NT2/D1 (cell line): ENCODE measurements at regions not wholly inside any gene's neighbourhood (a gene's known extent, or its start where the extent isn't known, plus 50 kb on each side); places are given as distances from the start of the nearest gene placed in this dataset.

Source experiments
- DNase-seq: peaks from one replicate; pipeline ENCODE4 v3.0.0-alpha.2; 2011; ENCODE audit warnings: low read depth, low spot score
- H3K27me3 ChIP-seq: 2 replicates; pipeline ENCODE4 v1.6.0; 2011; ENCODE audit warnings: mild to moderate bottlenecking; ENCODE audit not compliant: insufficient read length, insufficient read depth
- H3K36me3 ChIP-seq: 2 replicates; pipeline ENCODE4 v1.6.1; 2011; ENCODE audit warnings: mild to moderate bottlenecking, low read length, mixed read lengths; ENCODE audit not compliant: insufficient read depth, insufficient read length
- H3K4me1 ChIP-seq: 2 replicates; pipeline ENCODE4 v1.5.1; 2011; ENCODE audit not compliant: insufficient read depth, insufficient read length
- H3K4me3 ChIP-seq: 2 replicates; pipeline ENCODE4 v1.5.1; 2011; ENCODE audit warnings: low read depth; ENCODE audit not compliant: insufficient read length
- H3K9ac ChIP-seq: 2 replicates; pipeline ENCODE4 v1.6.0; 2011; ENCODE audit warnings: low read depth; ENCODE audit not compliant: insufficient read length
- H3K9me3 ChIP-seq: 2 replicates; pipeline ENCODE4 v1.5.1; 2011; ENCODE audit warnings: mild to moderate bottlenecking, low read length; ENCODE audit not compliant: insufficient read depth
- SUZ12 ChIP-seq: IDR thresholded peaks from 2 replicates; pipeline ENCODE4 v1.6.1; 2011; ENCODE audit not compliant: insufficient read length, insufficient read depth; ENCODE audit errors: extremely low read depth
- YY1 ChIP-seq: IDR thresholded peaks from 2 replicates; pipeline ENCODE4 v1.6.1; 2011; ENCODE audit not compliant: insufficient read length, insufficient read depth
- ZNF274 ChIP-seq: IDR thresholded peaks from 2 replicates; pipeline ENCODE4 v1.6.1; 2011; ENCODE audit warnings: mild to moderate bottlenecking, low read depth, low read length

DNA sequence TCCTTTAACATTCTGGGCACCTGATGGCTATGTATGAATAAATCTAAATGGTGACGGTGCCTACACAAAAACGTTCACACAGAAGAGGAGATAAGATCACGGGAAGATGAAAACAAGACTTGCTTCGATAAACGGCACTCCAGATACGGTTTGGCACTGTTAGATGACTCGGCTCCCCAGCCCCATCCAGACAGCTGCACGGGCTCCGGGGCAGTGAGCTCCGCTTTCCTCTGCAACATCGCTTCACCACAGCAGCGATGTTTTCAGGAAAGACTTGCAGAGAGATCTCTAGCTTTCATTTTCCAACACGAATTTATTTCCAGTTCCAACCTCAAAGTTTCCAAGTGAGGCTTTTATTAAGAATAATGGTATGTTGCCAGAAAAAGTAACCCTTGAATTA lies 132.1 kb downstream of the KLF6 start:
- Histone ChIP-seq H3K9me3 (no peaks in the 10 kb centered on the region), H3K36me3 (no peaks in the 10 kb centered on the region), H3K9ac (no peak overlapping the region), H3K27me3 (no peaks in the 10 kb centered on the region), H3K4me3 (no peak overlapping the region), H3K4me1 (no peaks in the 10 kb centered on the region)
- no peak for DNase-seq
- no peak for TF ChIP-seq SUZ12

DNA sequence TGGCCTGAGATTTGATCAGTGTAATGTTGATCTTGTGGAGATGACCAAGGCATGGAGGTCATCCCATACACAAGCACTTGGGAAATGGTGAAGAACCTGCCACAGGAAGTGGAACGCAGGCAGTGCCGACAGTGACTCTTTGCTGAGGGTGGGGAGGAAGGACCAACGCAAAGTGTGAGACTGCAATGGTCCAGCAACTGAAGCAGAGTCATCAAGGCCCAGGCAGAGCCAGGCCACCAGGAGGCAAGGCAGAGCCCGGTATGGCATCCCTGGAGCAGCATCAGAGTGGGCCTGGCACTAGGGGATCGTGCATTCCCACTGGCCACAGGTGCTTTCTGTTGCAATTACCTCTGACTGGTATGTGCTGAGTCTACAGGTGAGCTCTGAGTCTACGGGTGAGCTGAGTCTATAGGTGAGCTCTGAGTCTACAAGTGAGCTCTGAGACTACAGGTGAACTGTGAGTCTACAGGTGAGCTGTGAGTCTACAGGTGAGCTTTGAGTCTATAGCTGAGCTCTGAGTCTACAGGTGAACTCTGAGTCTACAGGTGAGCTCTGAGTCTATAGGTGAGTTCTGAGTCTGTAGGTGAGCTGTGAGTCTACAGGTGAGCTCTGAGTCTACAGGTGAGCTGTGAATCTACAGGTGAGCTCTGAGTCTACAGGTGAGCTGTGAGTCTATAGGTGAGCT lies 132.9 kb downstream of the KLF6 start:
- Histone ChIP-seq H3K36me3 (no peaks in the 10 kb centered on the region), H3K9ac (no peak overlapping the region), H3K4me3 (no peak overlapping the region), H3K4me1 (no peaks in the 10 kb centered on the region), H3K27me3 (no peaks in the 10 kb centered on the region), H3K9me3 (no peaks in the 10 kb centered on the region)
- no peak for DNase-seq
- TF ChIP-seq SUZ12, result no peak
- no peak for TF ChIP-seq YY1
- no peak for TF ChIP-seq ZNF274

GRCh38 chr10:3648576-3648975 lies 136.4 kb downstream of the KLF6 start:
- H3K4me1 ChIP-seq, result no peaks in the 10 kb centered on the region
- no peaks in the 10 kb centered on the region for H3K27me3 ChIP-seq
- no peak overlapping the region for H3K4me3 ChIP-seq
- no peak overlapping the region for H3K9ac ChIP-seq
- H3K36me3 ChIP-seq, result no peaks in the 10 kb centered on the region
- no peak for TF ChIP-seq ZNF274
- TF ChIP-seq YY1, result no peak
- no peak for TF ChIP-seq SUZ12
- no peaks in the 10 kb centered on the region for H3K9me3 ChIP-seq
- no peak for DNase-seq

DNA sequence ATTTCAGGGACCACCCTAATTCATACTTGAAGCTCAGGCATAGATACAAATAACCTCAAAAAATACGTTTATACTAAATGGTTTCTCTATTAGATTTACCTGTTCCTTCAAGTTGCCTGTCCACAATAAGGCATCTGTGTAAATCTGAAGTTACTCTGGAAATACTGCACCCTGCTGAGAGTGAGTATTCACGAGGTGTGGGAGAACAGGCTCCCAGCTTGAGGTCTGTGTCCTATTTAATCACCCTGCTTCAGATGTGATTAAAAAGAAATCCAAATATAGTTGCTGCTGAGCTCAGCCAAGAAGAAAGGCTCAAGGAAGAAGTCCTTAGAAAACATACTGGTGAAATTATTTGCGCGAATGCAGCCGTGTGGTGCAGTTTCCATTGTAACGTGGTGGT lies 136.8 kb downstream of the KLF6 start:
- H3K27me3 ChIP-seq, result no peaks in the 10 kb centered on the region
- no peaks in the 10 kb centered on the region for H3K9me3 ChIP-seq
- no peak overlapping the region for H3K9ac ChIP-seq
- H3K36me3 ChIP-seq, result no peaks in the 10 kb centered on the region
- TF ChIP-seq YY1 (no peak), ZNF274 (no peak), SUZ12 (no peak)
- H3K4me3 ChIP-seq, result no peak overlapping the region
- DNase-seq, result no peak
- no peaks in the 10 kb centered on the region for H3K4me1 ChIP-seq

GRCh38 chr10:3647074-3647473 lies 137.9 kb downstream of the KLF6 start:
- Histone ChIP-seq H3K36me3 (no peaks in the 10 kb centered on the region), H3K9me3 (no peaks in the 10 kb centered on the region), H3K27me3 (no peaks in the 10 kb centered on the region), H3K4me1 (no peaks in the 10 kb centered on the region), H3K9ac (no peak overlapping the region), H3K4me3 (no peak overlapping the region)
- TF ChIP-seq ZNF274 (no peak), YY1 (no peak)
- DNase-seq, result no peak

- no peak for TF ChIP-seq SUZ12
- TF ChIP-seq YY1, result no peak
- TF ChIP-seq ZNF274, result no peak
- no peak for DNase-seq
These were observed 139.6 kb downstream of the KLF6 start for GRCh38 chr10:3645406-3645805.

DNA sequence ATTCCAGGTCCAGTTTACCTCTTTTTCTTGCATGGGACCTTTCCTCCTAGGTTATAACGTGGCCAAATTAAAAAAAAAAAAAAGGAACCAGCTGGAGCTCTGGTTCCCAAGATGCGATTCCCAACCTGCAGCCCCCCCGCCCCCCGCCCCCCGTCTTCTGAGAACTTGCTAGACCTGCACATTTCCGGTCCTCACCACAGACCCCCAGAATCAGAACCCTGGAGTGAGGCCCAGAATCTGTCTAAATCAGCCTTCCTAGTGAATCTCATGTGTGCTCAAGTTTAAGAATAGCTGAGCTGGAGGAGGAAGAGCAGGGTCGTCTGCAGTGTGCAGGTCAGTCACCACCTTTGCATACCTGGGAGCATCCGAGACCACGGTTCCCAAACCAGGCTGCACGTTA lies 144.2 kb downstream of the KLF6 start:
- no peaks in the 10 kb centered on the region for H3K27me3 ChIP-seq
- no peak overlapping the region for H3K4me3 ChIP-seq
- no peaks in the 10 kb centered on the region for H3K36me3 ChIP-seq
- DNase-seq, result no peak
- no peaks in the 10 kb centered on the region for H3K4me1 ChIP-seq
- TF ChIP-seq YY1, result no peak
- no peak for TF ChIP-seq ZNF274
- H3K9me3 ChIP-seq, result no peaks in the 10 kb centered on the region
- no peak overlapping the region for H3K9ac ChIP-seq

More at GRCh38 chr10:3645406-3645805, 139.6 kb downstream of the KLF6 start:
- no peaks in the 10 kb centered on the region for H3K4me1 ChIP-seq
- no peak overlapping the region for H3K9ac ChIP-seq
- no peaks in the 10 kb centered on the region for H3K36me3 ChIP-seq
- H3K4me3 ChIP-seq, result no peak overlapping the region
- no peaks in the 10 kb centered on the region for H3K27me3 ChIP-seq
- H3K9me3 ChIP-seq, result no peaks in the 10 kb centered on the region

DNA sequence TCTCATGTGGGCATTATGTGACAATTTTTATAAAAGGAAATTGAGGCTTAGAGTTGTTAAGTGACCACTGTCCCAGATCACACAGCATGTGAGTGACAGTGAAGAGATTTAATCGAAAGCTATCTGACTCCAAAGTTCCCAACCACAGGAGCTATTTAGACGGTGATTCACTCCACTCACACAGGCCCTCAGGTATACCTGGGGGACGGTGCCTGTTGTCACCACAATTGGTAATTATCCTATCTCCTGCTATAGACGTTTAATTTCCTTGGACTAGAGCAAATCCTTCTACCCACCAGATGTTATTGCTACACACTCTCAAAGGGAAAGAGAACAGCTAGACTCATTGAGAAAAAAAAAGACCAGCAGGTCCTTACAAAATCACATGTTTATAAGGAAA lies 145.5 kb downstream of the KLF6 start:
- Histone ChIP-seq H3K9ac (no peak overlapping the region), H3K4me3 (no peak overlapping the region), H3K4me1 (no peaks in the 10 kb centered on the region), H3K36me3 (no peaks in the 10 kb centered on the region), H3K9me3 (no peaks in the 10 kb centered on the region), H3K27me3 (no peaks in the 10 kb centered on the region)
- TF ChIP-seq SUZ12 (no peak), ZNF274 (no peak), YY1 (no peak)
- DNase-seq, result no peak
